ENCODE measurements at regions not wholly inside any gene's neighbourhood (a gene's known extent, or its start where the extent isn't known, plus 50 kb on each side); places are given as distances from the start of the nearest gene placed in this dataset.

GRCh38 chr16:86697715-86698114 is 119.4 kb downstream of the FOXL1 start:
- DNase-seq (ENCODE audit: low read depth), result no peak
- H3K4me3 ChIP-seq (ENCODE audit: low read depth, low read length), result no peak overlapping the region
- TF ChIP-seq CTCF (IDR thresholded peaks at IDR 0.05; ENCODE audit: insufficient read depth, low read depth, low read length, missing control alignments), result no peak

DNA sequence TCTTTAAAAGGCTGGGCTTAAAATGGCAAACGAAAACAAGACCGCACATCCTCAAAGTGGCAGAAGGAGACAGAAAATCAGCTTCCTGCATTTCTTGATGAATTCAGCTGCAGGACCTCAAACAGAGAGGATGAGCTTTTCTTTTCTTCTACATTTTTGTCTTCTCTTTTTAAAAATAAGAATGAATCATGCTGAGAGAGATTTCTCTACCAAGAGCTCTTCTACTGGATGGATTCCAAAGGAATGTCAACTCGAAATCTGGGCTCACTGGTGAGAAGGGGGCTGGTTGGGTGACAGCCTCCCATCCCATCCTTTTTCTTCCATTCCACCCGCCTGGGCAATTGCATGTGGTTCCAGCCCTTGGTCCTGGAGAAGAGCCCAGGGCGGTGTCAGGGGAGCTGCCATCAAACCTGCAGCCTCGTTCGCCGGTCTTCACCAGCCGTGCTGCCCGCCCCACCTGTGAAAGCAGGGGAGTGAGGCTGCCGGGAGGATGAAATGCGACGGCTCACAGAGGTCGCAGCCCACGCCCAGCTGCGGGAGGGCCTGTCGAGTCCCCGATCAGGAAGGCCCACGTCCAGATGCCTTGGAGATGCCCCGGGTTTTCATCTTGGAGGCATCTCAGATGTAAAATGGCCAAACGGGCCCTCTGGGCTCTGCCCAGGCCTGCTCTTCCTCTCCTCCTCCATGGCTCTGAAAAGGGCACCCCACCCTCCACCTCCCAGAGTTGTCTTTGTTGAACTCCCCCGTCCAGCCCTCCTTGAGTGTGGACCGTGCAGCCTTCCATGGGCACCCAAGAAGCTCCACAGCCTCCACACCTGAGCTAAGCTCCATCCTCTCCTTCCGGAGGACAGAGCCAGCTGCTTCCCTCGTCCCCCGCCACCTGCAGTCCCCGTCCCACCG is 121.9 kb downstream of the FOXL1 start:
- no peak overlapping the region for H3K4me3 ChIP-seq (ENCODE audit: low read depth, low read length)
- no peak for DNase-seq (ENCODE audit: low read depth)
- no peak for TF ChIP-seq CTCF (IDR thresholded peaks at IDR 0.05; ENCODE audit: insufficient read depth, low read depth, low read length, missing control alignments)

GRCh38 chr16:86701286-86701975 is 123.1 kb downstream of the FOXL1 start:
- H3K4me3 ChIP-seq (ENCODE audit: low read depth, low read length), result no peak overlapping the region
- TF ChIP-seq CTCF (IDR thresholded peaks at IDR 0.05; ENCODE audit: insufficient read depth, low read depth, low read length, missing control alignments), result no peak
- no peak for DNase-seq (ENCODE audit: low read depth)

GRCh38 chr16:86702824-86703588 is 124.7 kb downstream of the FOXL1 start:
- no peak for TF ChIP-seq CTCF (IDR thresholded peaks at IDR 0.05; ENCODE audit: insufficient read depth, low read depth, low read length, missing control alignments)
- no peak for DNase-seq (ENCODE audit: low read depth)
- H3K4me3 ChIP-seq (ENCODE audit: low read depth, low read length), result no peak overlapping the region

DNA sequence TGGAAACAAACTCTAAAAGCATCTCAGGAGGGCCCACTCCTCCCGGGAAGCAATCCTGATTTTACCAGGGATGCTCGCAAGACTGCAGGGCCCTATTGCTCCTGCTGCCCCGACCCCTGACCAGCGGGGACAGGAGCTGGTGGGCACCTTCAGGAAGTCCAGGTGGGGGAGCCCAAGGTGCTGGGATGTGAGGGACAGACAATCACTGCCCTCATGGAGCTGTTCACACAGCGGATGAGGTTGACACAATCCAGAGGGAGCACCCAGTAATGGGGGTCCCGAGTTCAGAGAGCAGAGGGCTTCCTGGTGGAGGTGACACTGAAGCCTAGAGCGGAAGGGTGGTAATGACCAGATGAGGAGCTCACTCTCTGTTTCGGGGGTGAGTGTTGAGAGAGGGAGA is 126.2 kb downstream of the FOXL1 start:
- no peak for DNase-seq (ENCODE audit: low read depth)
- no peak for TF ChIP-seq CTCF (IDR thresholded peaks at IDR 0.05; ENCODE audit: insufficient read depth, low read depth, low read length, missing control alignments)
- H3K4me3 ChIP-seq (ENCODE audit: low read depth, low read length), result no peak overlapping the region

GRCh38 chr16:86706726-86707125 is 128.4 kb downstream of the FOXL1 start:
- DNase-seq (ENCODE audit: low read depth), result no peak
- no peak for TF ChIP-seq CTCF (IDR thresholded peaks at IDR 0.05; ENCODE audit: insufficient read depth, low read depth, low read length, missing control alignments)

More at GRCh38 chr16:86706726-86707125, 128.4 kb downstream of the FOXL1 start:
- no peak overlapping the region for H3K4me3 ChIP-seq (ENCODE audit: low read depth, low read length)

Data from GM12865 (cell line).